K562 (cell line): ENCODE measurements at regions not wholly inside any gene's neighbourhood (a gene's known extent, or its start where the extent isn't known, plus 50 kb on each side); places are given as distances from the start of the nearest gene placed in this dataset.

Experiments
- CHD2 ChIP-seq: IDR thresholded peaks from 2 replicates; pipeline ENCODE4 v1.6.1; 2011; ENCODE audit warnings: low read depth, low read length
- CTCF ChIP-seq, 3 experiments: IDR thresholded peaks in 2 of 3; conservative IDR thresholded peaks in 1 of 3; 2 replicates each; pipeline ENCODE4 v1.5.1; 2011 to 2012; ENCODE audit warnings: low read length in 3 of 3, mild to moderate bottlenecking in 3 of 3, control low read depth in 2 of 3, improper control_type of control experiment in 1 of 3, inconsistent platforms in 1 of 3, low read depth in 1 of 3, mixed read lengths in 1 of 3, moderate library complexity in 1 of 3; ENCODE audit not compliant: insufficient read depth in 2 of 3
- ELF4 ChIP-seq: fragments of 450-650 bp; formaldehyde crosslinking; IDR thresholded peaks from 2 replicates; pipeline ENCODE4 v1.4.0; 2022; ENCODE audit warnings: missing genetic modification characterization
- GABPA ChIP-seq: fragments of 200-800 bp; sonication (Bioruptor generic); conservative IDR thresholded peaks from 2 replicates; pipeline ENCODE4 v1.6.1; 2016; ENCODE audit warnings: low read depth, missing genetic modification characterization, missing compliant biosample characterization
- NFIX ChIP-seq: fragments of 250-450 bp; sonication (Bioruptor Pico); IDR thresholded peaks from 2 replicates; pipeline ENCODE4 v1.4.0; 2020; ENCODE audit warnings: low read depth, mild to moderate bottlenecking, moderate library complexity
- PHB ChIP-seq: fragments of 250-450 bp; sonication (Bioruptor Pico); IDR thresholded peaks from 2 replicates; pipeline ENCODE4 v1.5.0; 2021

GRCh38 chr10:89121764-89122020, 85.4 kb downstream of the CH25H start:
- TF ChIP-seq CHD2 (no peak), CTCF (IDR thresholded peaks at IDR 0.05 in 2 of 3, conservative IDR thresholded peaks at IDR 0.05 in 1 of 3; ENCODE audit: insufficient read depth in 2 of 3, low read depth in 1 of 3, low read length in 3 of 3) (no peak), NFIX (no peak), ELF4 (CRISPR knock-in tag) (no peak), GABPA (tag) (no peak), PHB (CRISPR knock-in tag) (no peak)
